ENCODE measurements at regions not wholly inside any gene's neighbourhood (a gene's known extent, or its start where the extent isn't known, plus 50 kb on each side); places are given as distances from the start of the nearest gene placed in this dataset.

- no peak for TF ChIP-seq CTCF (conservative IDR thresholded peaks at IDR 0.05; ENCODE audit: low read depth)
- CTCF ChIA-PET: no interaction called here
- no peak for DNase-seq (ENCODE audit: low spot score)
- no peak overlapping the region for H3K27ac ChIP-seq
- POLR2A ChIA-PET (ENCODE audit: low non-redundant PET): no interaction called here
Observed at GRCh38 chr18:38067086-38067485, 501.5 kb upstream of the CELF4 start.

- no peak for TF ChIP-seq CTCF (conservative IDR thresholded peaks at IDR 0.05; ENCODE audit: low read depth)
- ChIA-PET CTCF (interaction anchor here (0.7 kb wide), 1 partner anchor 415 kb away, joined by 3 read pairs; no protein-coding TSS in a partner anchor), POLR2A (ENCODE audit: low non-redundant PET) (no interaction called here)
- no peak for DNase-seq (ENCODE audit: low spot score)
- H3K27ac ChIP-seq: no peak overlapping the region
Observed at GRCh38 chr18:38052879-38053590, 487.4 kb upstream of the CELF4 start.

- no peak for TF ChIP-seq CTCF (conservative IDR thresholded peaks at IDR 0.05; ENCODE audit: low read depth)
- CTCF ChIA-PET: no interaction called here
- no peak overlapping the region for H3K27ac ChIP-seq
- no peak for DNase-seq (ENCODE audit: low spot score)
- POLR2A ChIA-PET (ENCODE audit: low non-redundant PET): no interaction called here
Observed at GRCh38 chr18:38047820-38048219, 482.2 kb upstream of the CELF4 start.

GRCh38 chr18:38046651-38047050, 481.1 kb upstream of the CELF4 start:
- TF ChIP-seq CTCF (conservative IDR thresholded peaks at IDR 0.05; ENCODE audit: low read depth): no peak
- CTCF ChIA-PET: no interaction called here
- POLR2A ChIA-PET (ENCODE audit: low non-redundant PET): no interaction called here
- no peak for DNase-seq (ENCODE audit: low spot score)
- H3K27ac ChIP-seq: no peak overlapping the region

- H3K27ac ChIP-seq: no peak overlapping the region
- no peak for DNase-seq (ENCODE audit: low spot score)
- POLR2A ChIA-PET (ENCODE audit: low non-redundant PET): no interaction called here
- TF ChIP-seq CTCF (conservative IDR thresholded peaks at IDR 0.05; ENCODE audit: low read depth): no peak
- CTCF ChIA-PET: no interaction called here
Observed at GRCh38 chr18:38045845-38046244, 480.2 kb upstream of the CELF4 start.

GRCh38 chr18:38042211-38042890, 476.8 kb upstream of the CELF4 start:
- no peak for DNase-seq (ENCODE audit: low spot score)
- no peak for TF ChIP-seq CTCF (conservative IDR thresholded peaks at IDR 0.05; ENCODE audit: low read depth)
- ChIA-PET CTCF (no interaction called here), POLR2A (ENCODE audit: low non-redundant PET) (no interaction called here)
- no peak overlapping the region for H3K27ac ChIP-seq

All from RWPE1 (cell line).